ENCODE measurements at regions not wholly inside any gene's neighbourhood (a gene's known extent, or its start where the extent isn't known, plus 50 kb on each side); places are given as distances from the start of the nearest gene placed in this dataset.
A peak's percentile ranks its signal among the peaks of the same experiment; 100 is the strongest.

DNA sequence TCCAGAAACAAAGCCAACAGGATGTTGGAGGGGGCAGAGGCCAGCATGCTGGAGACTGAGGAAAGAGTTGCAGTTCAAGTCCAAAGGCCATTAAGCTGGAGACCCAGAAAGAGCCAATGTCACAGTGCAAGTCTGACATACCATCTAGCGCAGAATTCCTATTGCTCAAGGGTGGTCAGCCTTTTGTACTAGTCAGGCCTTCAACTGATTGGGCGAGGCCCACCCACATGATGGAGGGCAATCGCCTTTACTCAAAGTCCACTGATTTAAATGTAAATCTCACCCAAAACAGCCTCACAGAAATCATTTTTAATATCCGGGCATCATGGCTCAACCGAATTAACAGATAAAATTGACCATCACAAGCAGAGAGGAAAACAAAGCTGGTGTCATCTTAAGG lies 113.9 kb downstream of the RCN1 start:
- no peak for DNase-seq

- DNase-seq: no peak
These were observed 119.7 kb downstream of the RCN1 start for GRCh38 chr11:32210556-32210955.

DNA sequence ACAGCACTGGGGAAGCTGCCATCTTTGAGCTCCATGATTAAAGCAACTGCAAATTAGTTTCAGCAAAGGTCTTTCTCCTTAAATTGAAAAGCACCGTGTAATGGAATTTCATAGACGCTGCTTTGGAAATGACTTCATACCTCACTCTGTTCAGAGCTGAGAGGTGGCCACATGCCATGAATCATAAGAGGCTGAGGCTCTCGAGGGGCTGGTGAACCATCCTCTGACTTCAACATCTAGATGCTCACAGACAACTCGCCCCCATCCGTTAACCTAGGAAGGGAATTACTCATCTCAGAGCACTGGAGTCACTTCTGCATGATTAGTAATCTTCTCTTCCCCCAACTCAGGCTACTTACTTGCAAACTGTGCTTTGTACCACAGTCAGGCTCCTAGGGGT lies 122.3 kb downstream of the RCN1 start:
- DNase-seq: no peak

DNA sequence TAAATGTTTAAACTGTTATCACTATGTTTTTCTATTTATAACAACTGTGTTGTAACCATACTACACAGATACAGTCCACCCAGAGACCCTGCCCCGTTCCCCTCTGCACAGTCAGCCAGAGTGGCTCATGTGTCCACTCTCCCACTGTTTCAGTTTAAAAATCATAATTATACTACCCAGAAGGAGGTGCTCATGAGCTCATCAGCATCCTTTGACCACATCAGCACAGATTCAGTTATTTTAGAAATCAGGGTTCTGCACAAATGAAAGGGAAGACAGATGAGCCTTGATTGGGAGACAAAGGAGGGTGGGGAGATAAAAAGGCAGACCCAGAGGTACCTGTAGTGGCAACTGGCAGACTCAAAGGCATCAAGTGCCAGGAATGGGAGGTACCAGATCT lies 124.3 kb downstream of the RCN1 start:
- DNase-seq: no peak

- DNase-seq: peak; percentile 94
These were observed 125.9 kb downstream of the RCN1 start for GRCh38 chr11:32216749-32217148.

- no peak for DNase-seq
These were observed 128.4 kb downstream of the RCN1 start for GRCh38 chr11:32219320-32219719.

- no peak for DNase-seq
These were observed 130.7 kb downstream of the RCN1 start for GRCh38 chr11:32221476-32222032.

DNA sequence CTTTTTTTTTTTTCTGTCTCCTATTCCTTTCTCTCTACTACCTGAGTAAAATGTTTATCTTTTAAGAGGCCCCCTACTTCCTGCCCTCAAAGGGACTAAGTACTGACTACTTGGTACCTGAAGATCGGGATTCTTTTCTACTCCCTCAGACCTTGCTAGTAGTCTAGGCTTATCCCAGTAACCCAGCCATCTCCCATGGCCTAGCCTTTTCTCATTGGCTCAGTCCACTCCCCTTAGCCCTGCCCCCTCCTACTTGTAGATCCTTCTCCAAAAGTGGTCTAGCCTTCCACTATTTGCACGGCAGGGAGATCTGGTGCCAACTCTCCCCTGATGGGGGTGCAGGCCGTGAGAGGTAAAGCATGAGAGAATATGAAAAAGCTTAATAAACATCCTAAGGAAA lies 133.7 kb downstream of the RCN1 start:
- DNase-seq: peak; percentile 44

DNA sequence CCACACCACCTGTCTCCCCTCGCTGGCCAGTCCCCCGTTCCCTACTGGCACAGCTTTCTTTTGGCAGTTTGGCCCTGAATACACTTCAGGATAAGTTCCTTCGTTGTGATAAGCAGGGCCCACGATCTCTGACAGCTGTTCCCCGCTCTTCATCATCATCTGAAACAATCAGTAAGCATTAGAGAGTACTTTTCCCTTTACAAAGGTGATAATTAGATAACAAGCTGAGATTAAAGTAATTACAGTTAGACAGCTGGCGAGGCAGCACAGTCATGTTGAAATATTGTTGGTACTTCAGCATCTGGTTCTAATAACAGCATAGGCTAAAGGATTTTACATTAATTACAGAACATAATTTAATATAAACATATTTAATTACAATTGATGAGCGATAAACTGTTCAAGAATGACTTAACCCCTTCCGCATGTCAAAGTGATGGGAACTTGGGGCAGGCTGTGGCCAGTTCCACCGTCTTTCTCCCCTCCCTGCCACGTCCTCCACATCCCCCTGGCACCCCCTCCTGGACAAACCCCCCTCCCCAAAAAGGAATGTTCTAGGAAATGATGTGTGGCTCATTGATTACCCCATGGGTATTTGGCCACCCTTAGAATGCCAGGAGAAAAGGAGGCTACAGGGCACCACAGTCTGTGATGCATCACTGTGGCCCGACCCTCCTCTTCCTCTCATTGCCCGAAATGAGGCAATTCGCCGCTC lies 134.9 kb downstream of the RCN1 start:
- peak; percentile 95 for DNase-seq

DNA sequence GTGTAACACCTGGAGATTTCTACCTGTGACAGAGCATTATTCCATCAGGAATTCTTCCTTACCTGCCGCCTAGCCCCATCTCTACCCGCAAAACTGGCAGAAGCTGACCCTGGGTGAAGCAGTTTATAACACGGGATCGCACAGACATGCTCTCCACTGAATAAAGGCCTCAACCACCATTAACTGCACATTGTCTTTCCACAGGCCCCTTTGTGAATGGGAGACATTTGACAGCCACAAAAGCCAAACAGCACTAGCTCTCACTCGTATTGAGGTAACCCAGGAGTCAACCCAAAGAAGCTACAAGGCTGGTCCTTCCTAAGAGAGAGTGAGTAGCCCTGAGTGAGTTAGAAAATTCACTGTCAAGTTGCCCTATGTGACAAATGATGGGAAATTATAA lies 135.6 kb downstream of the RCN1 start:
- DNase-seq: no peak

- DNase-seq: no peak
These were observed 138.8 kb downstream of the RCN1 start for GRCh38 chr11:32229576-32230240.

DNA sequence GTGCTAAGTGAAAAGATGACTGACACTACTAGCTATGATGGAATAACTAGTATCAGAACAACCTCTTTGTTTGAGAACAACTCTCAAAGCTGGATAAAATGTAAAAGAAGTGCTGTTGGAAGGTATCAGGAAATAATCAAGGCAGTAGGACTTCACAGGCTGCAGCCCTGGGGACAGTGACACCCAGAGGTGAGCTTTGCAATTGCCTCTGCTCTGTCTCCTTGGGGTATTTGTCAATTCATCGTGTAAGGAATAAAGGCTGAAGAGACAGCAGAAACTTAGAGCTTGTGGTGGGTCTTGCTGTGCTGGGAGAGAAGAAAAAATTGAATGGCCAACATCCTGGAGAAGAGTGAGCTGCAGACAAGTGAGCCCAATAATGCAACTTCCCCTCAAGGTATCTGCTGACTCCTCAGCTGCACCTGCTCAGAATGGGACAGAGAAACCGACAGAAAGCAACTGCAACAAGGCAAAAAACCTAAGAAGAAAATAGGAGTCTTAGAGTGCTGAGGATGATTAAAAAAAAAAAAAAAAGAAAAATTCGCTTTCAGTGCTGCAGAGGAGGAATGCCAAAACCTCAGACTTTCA lies 141.1 kb downstream of the RCN1 start:
- peak; percentile 65 for DNase-seq

- DNase-seq: no peak
These were observed 141.6 kb downstream of the RCN1 start for GRCh38 chr11:32232516-32232915.

- DNase-seq: no peak
These were observed 142.4 kb downstream of the RCN1 start for GRCh38 chr11:32233276-32233675.

DNA sequence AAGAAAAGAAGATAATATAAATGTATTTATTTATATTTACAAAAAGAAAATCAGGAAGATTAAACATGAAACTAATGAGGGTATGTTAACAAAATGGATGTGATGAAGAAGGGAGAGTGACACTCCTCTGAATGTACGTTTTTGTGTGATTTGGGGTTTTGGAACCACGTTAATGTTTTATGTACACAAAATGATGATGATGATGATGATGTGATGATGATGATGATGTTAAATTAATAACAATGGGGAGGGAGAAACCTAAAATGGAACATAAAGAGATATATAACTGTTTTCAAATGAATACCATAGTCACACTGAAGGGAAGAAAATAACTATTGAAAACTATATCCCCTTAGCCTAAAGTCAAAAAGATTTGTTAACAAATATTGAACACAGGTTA lies 143.1 kb downstream of the RCN1 start:
- DNase-seq: no peak

DNA sequence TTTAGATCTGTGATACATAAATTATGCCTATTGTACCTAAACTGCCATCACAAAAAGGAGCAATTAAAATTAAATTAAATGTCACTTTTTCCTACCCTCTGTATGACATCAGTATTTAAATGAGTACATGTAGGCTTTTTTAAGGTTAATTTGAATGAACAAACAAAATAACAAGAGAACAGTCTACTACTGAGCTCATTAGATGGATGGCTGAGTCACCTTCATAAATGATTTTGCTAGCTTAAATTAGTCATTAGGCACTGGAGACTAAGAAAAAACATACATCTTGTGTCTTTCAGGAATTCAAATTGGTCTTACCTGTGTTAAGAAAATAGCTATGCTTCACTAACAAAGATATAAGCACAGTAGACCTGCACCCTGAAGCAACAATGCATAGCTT lies 153.6 kb downstream of the RCN1 start:
- DNase-seq: no peak

GRCh38 chr11:32253706-32254105 lies 162.8 kb downstream of the RCN1 start:
- no peak for DNase-seq

GRCh38 chr11:32255841-32256240 lies 165.0 kb downstream of the RCN1 start:
- peak; percentile 97 for DNase-seq

- no peak for DNase-seq
These were observed 165.6 kb downstream of the RCN1 start for GRCh38 chr11:32256466-32256865.

DNA sequence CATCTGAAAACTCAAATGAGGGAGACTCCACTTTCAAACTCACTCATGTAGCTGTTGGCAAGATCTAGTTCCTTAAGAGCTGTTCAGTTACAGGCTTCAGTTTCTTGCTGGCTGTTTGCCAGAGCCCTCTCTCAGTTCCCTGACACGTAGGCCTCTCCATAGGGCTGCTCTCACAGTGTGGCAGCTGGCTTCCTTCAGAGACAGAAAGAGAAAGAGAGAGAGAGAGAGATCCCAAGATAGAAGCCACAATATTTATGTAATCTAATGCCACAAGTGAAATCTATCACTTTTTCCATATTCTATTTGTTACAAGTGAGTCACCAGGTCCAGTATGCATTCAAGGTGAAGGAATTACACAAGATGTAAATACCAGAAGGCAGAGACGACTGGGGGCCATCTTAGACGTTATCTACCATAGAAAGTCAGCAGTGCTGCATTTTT lies 168.8 kb downstream of the RCN1 start:
- DNase-seq: peak; percentile 79

- no peak for DNase-seq
These were observed 171.5 kb downstream of the RCN1 start for GRCh38 chr11:32262367-32262766.

GRCh38 chr11:32265911-32266310 lies 169.4 kb downstream of the WT1 start:
- DNase-seq: no peak

GRCh38 chr11:32266601-32267000 lies 168.7 kb downstream of the WT1 start:
- DNase-seq: no peak

GRCh38 chr11:32267679-32268187 lies 167.6 kb downstream of the WT1 start:
- peak; percentile 12 for DNase-seq
